Tibial nerve (tissue), 4 donors: ENCODE measurements at regions not wholly inside any gene's neighbourhood (a gene's known extent, or its start where the extent isn't known, plus 50 kb on each side); places are given as distances from the start of the nearest gene placed in this dataset.

Source experiments
- DNase-seq, 2 donors: peaks; one replicate each; pipeline ENCODE4 v3.0.0-alpha.2; 2019; ENCODE audit warnings: low spot score in 2 of 2
- H3K27ac ChIP-seq, 4 donors: fragments of 200-600 bp; sonication (generic) in 3 of 4; one replicate each; pipeline ENCODE4 v1.5.1; 2017 to 2019; ENCODE audit warnings: mild to moderate bottlenecking in 1 of 4
- H3K27me3 ChIP-seq, 2 donors: fragments of 200-600 bp; sonication (generic) in 1 of 2; one replicate each; pipeline versions ENCODE4 v1.5.1 to v1.6.0; 2017 to 2019
- H3K36me3 ChIP-seq, 3 donors: fragments of 200-600 bp; sonication (generic); one replicate each; pipeline ENCODE4 v1.5.1; 2018 to 2019
- H3K4me1 ChIP-seq, 4 donors: fragments of 200-600 bp; sonication (generic) in 3 of 4; one replicate each; pipeline ENCODE4 v1.5.1; 2017 to 2019
- H3K4me3 ChIP-seq, 4 donors: fragments of 200-600 bp; sonication (generic) in 3 of 4; one replicate each; pipeline ENCODE4 v1.5.1; 2017 to 2019; ENCODE audit warnings: mild to moderate bottlenecking in 1 of 4, moderate library complexity in 1 of 4
- H3K9me3 ChIP-seq, 4 donors: fragments of 200-600 bp; sonication (generic) in 3 of 4; one replicate each; pipeline ENCODE4 v1.5.1; 2017 to 2019
- CTCF ChIP-seq, 5 experiments: fragments of 200-600 bp in 3 of 5; fragments of 450-650 bp in 2 of 5; sonication (generic) in 3 of 5; IDR thresholded peaks; one replicate each; pipeline ENCODE4 v1.5.1; 2016 to 2019; ENCODE audit warnings: antibody characterized with exemption in 5 of 5, mild to moderate bottlenecking in 3 of 5, moderate library complexity in 2 of 5
- EP300 ChIP-seq, 2 donors: sonication (generic); formaldehyde crosslinking; IDR thresholded peaks; one replicate each; pipeline ENCODE4 v1.6.1; 2017; ENCODE audit warnings: antibody characterized with exemption in 2 of 2, mild to moderate bottlenecking in 1 of 2
- POLR2A ChIP-seq, 2 donors: fragments of 450-650 bp; IDR thresholded peaks; one replicate each; pipeline ENCODE4 v1.6.1; 2017; ENCODE audit warnings: antibody characterized with exemption in 2 of 2, mild to moderate bottlenecking in 2 of 2, moderate library complexity in 2 of 2
- WGBS, 2 donors: methylation state at CpG; one replicate each; pipeline ENCODE4 v1.1.5; 2018; 5-methylcytosine and 5-hydroxymethylcytosine counted together

GRCh38 chr4:151991001-151991883 is 230.4 kb upstream of the GATB start:
- Histone ChIP-seq H3K27me3 (no peaks in the 10 kb centered on the region), H3K36me3 (no peaks in the 10 kb centered on the region), H3K27ac (no peak overlapping the region), H3K4me1 (peaks cover 0 to 8% (median 0%) of the 10 kb centered on the region in 4 donors), H3K4me3 (no peak overlapping the region), H3K9me3 (no peaks in the 10 kb centered on the region)
- 75 to 77% methylated on average over 10 of the region's 10 CpGs for WGBS, 2 donors
- no peak for DNase-seq
- no peak for TF ChIP-seq CTCF (IDR thresholded peaks at IDR 0.05)

- Histone ChIP-seq H3K27me3 (no peaks in the 10 kb centered on the region), H3K4me3 (no peak overlapping the region), H3K9me3 (no peaks in the 10 kb centered on the region), H3K27ac (no peak overlapping the region), H3K4me1 (peaks cover 0 to 8% (median 0%) of the 10 kb centered on the region in 4 donors), H3K36me3 (no peaks in the 10 kb centered on the region)
- whole genome bisulfite sequencing, 2 donors: 83 to 88% methylated on average over 4 of the region's 4 CpGs
- DNase-seq: no peak
- no peak for TF ChIP-seq POLR2A (IDR thresholded peaks at IDR 0.05)
- TF ChIP-seq CTCF (IDR thresholded peaks at IDR 0.05): no peak
- no peak for TF ChIP-seq EP300 (IDR thresholded peaks at IDR 0.05)
Observed at GRCh38 chr4:151990201-151990600, 229.4 kb upstream of the GATB start.

- H3K9me3 ChIP-seq: no peaks in the 10 kb centered on the region
- WGBS, 2 donors: 91 to 100% methylated on average over 2 of the region's 2 CpGs
- H3K27ac ChIP-seq: no peak overlapping the region
- H3K36me3 ChIP-seq: no peaks in the 10 kb centered on the region
- no peak overlapping the region for H3K4me3 ChIP-seq
- DNase-seq: no peak
- no peaks in the 10 kb centered on the region for H3K27me3 ChIP-seq
- H3K4me1 ChIP-seq: peaks cover 0 to 14% (median 0%) of the 10 kb centered on the region in 4 donors
- TF ChIP-seq POLR2A (IDR thresholded peaks at IDR 0.05): no peak
- TF ChIP-seq CTCF (IDR thresholded peaks at IDR 0.05): no peak
Observed at GRCh38 chr4:151988591-151988990, 227.8 kb upstream of the GATB start.

- Histone ChIP-seq H3K4me1 (peaks cover 0 to 18% (median 0%) of the 10 kb centered on the region in 4 donors), H3K4me3 (no peak overlapping the region), H3K36me3 (no peaks in the 10 kb centered on the region), H3K27me3 (no peaks in the 10 kb centered on the region), H3K27ac (no peak overlapping the region), H3K9me3 (no peaks in the 10 kb centered on the region)
- WGBS, 2 donors: 92 to 93% methylated on average over 4 of the region's 4 CpGs
- TF ChIP-seq EP300 (IDR thresholded peaks at IDR 0.05): no peak
- TF ChIP-seq CTCF (IDR thresholded peaks at IDR 0.05): no peak
- TF ChIP-seq POLR2A (IDR thresholded peaks at IDR 0.05): no peak
- no peak for DNase-seq
Observed at GRCh38 chr4:151987606-151988005, 226.8 kb upstream of the GATB start.

- H3K4me1 ChIP-seq: peaks cover 0 to 9% (median 0%) of the 10 kb centered on the region in 4 donors
- 49 to 60% methylated on average over 3 of the region's 3 CpGs for WGBS, 2 donors
- no peaks in the 10 kb centered on the region for H3K27me3 ChIP-seq
- no peak overlapping the region for H3K4me3 ChIP-seq
- H3K36me3 ChIP-seq: no peaks in the 10 kb centered on the region
- no peak overlapping the region for H3K27ac ChIP-seq
- TF ChIP-seq EP300 (IDR thresholded peaks at IDR 0.05) (no peak), POLR2A (IDR thresholded peaks at IDR 0.05) (no peak), CTCF (IDR thresholded peaks at IDR 0.05) (no peak)
- H3K9me3 ChIP-seq: no peaks in the 10 kb centered on the region
- DNase-seq: no peak
Observed at GRCh38 chr4:151983854-151984253, 223.0 kb upstream of the GATB start.
